SU-DHL-6 (cell line): ENCODE measurements at regions not wholly inside any gene's neighbourhood (a gene's known extent, or its start where the extent isn't known, plus 50 kb on each side); places are given as distances from the start of the nearest gene placed in this dataset.

Experiments
- EZH2phosphoT487 ChIP-seq: fragments of 200-600 bp; sonication (generic), shearing (Covaris generic); conservative IDR thresholded peaks from 2 replicates; pipeline ENCODE4 v1.6.1; 2018; ENCODE audit warnings: mild to moderate bottlenecking, antibody characterized with exemption, low read length, moderate library complexity, mixed read lengths
- TF ChIP-seq, protein P1 (sequence below): fragments of 200-600 bp; sonication (generic); IDR thresholded peaks from one replicate; pipeline ENCODE4 v1.5.1; 2017; ENCODE audit warnings: antibody characterized with exemption, mild to moderate bottlenecking, low read length, moderate library complexity; ENCODE audit not compliant: insufficient read depth, poor library complexity, severe bottlenecking

DNA sequence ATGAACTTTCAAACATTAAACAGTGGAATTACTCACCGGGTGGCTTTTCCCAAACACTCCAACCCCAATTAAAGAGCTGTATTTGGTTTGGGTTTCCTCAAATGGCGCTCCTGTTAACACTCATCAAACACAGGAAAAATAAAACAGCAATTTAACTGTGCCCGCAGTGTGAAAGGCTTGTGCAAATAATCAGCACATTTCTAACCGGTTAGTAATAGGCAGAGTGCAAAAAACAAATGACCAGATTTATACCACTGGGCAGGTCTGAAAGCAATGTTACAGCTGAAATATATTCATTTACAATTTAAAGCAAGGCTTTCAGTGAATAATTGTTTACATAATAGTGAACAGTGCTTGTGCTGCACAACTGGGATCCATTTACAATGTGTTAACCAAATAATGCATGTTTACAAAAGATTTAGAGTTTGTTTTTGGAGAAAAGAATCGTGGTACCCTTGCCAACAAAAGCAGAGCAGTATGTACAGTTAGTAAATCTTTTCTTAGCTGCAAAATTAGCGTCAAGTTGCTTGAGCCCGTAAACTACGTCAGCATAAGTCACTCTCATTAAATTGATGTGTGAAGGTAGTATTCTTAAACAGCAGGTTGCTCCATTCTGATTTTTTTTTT lies 662.9 kb upstream of the ZNF608 start:
- TF ChIP-seq, protein P1, sequence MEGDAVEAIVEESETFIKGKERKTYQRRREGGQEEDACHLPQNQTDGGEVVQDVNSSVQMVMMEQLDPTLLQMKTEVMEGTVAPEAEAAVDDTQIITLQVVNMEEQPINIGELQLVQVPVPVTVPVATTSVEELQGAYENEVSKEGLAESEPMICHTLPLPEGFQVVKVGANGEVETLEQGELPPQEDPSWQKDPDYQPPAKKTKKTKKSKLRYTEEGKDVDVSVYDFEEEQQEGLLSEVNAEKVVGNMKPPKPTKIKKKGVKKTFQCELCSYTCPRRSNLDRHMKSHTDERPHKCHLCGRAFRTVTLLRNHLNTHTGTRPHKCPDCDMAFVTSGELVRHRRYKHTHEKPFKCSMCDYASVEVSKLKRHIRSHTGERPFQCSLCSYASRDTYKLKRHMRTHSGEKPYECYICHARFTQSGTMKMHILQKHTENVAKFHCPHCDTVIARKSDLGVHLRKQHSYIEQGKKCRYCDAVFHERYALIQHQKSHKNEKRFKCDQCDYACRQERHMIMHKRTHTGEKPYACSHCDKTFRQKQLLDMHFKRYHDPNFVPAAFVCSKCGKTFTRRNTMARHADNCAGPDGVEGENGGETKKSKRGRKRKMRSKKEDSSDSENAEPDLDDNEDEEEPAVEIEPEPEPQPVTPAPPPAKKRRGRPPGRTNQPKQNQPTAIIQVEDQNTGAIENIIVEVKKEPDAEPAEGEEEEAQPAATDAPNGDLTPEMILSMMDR = no peak
- TF ChIP-seq EZH2phosphoT487 = no peak
